Neural progenitor cell (in vitro differentiated cells): ENCODE measurements at regions not wholly inside any gene's neighbourhood (a gene's known extent, or its start where the extent isn't known, plus 50 kb on each side); places are given as distances from the start of the nearest gene placed in this dataset.

Source experiments
- CTCF ChIP-seq: fragments of 200-600 bp; sonication (generic); IDR thresholded peaks from 2 replicates; pipeline ENCODE4 v1.5.1; 2017; ENCODE audit warnings: antibody characterized with exemption, mild to moderate bottlenecking
- EZH2 ChIP-seq: fragments of 200-600 bp; sonication (generic); IDR thresholded peaks from 2 replicates; pipeline ENCODE4 v1.6.1; 2017; ENCODE audit warnings: antibody characterized with exemption, mild to moderate bottlenecking, moderate library complexity
- EZH2phosphoT487 ChIP-seq: fragments of 200-600 bp; sonication (generic); IDR thresholded peaks from 2 replicates; pipeline ENCODE4 v1.6.1; 2017; ENCODE audit warnings: antibody characterized with exemption

DNA sequence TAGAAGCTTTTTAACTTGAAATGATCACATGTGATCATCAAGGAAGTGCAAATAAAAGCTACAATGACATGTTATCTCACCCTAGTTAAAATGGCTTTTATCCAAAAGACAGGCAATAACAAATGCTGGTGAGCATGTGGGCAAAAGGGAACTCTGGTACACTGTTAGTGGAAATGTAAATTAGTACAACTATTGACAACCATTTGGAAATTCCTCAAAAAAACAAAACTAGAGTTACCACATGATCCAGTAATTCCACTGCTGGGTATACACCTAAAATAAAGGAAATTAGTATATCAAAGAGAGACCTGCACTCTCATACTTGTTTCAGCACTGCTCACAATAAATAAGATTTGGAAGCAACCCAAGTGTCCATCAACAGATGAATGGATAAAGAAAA lies 108.7 kb downstream of the HTR1B start:
- TF ChIP-seq EZH2 (no peak), CTCF (no peak), EZH2phosphoT487 (no peak)
